Choroid plexus epithelial cell (primary cell): ENCODE measurements at regions not wholly inside any gene's neighbourhood (a gene's known extent, or its start where the extent isn't known, plus 50 kb on each side); places are given as distances from the start of the nearest gene placed in this dataset.

ENCODE experiments used
- DNase-seq: peaks from one replicate; pipeline ENCODE4 v3.0.0-alpha.2; 2010; ENCODE audit warnings: low read depth
- H3K4me3 ChIP-seq: 2 replicates; pipeline ENCODE4 v1.5.1; 2011; ENCODE audit warnings: low read depth, mild to moderate bottlenecking, control low read depth, low read length, moderate library complexity
- CTCF ChIP-seq: conservative IDR thresholded peaks from 2 replicates; pipeline ENCODE4 v1.5.1; 2011; ENCODE audit warnings: low read depth, mild to moderate bottlenecking, control low read depth, inconsistent platforms, low read length, moderate library complexity

- TF ChIP-seq CTCF, result no peak
- peak overlapping the region; percentile 49 for H3K4me3 ChIP-seq
- peak; percentile 91 for DNase-seq
Observed at GRCh38 chrX:45806410-45807121, 605.9 kb upstream of the DIPK2B start.

- no peak for DNase-seq
- H3K4me3 ChIP-seq, result no peak overlapping the region
- TF ChIP-seq CTCF, result no peak
Observed at GRCh38 chrX:45804276-45804675, 603.6 kb upstream of the DIPK2B start.

GRCh38 chrX:45803383-45803921 lies 602.8 kb upstream of the DIPK2B start:
- peak overlapping the region; percentile 8 for H3K4me3 ChIP-seq
- peak; percentile 85 for DNase-seq
- TF ChIP-seq CTCF, result no peak

GRCh38 chrX:45801554-45801953 lies 600.9 kb upstream of the DIPK2B start:
- peak; percentile 37 for TF ChIP-seq CTCF
- DNase-seq, result peak; percentile 74
- peak overlapping the region; percentile 34 for H3K4me3 ChIP-seq

GRCh38 chrX:45800746-45801453 lies 600.2 kb upstream of the DIPK2B start:
- DNase-seq, result peak; percentile 71
- H3K4me3 ChIP-seq, result peak overlapping the region; percentile 34

GRCh38 chrX:45799576-45799975 lies 598.9 kb upstream of the DIPK2B start:
- DNase-seq, result no peak
- H3K4me3 ChIP-seq, result no peak overlapping the region
- TF ChIP-seq CTCF, result no peak

- no peak for DNase-seq
- H3K4me3 ChIP-seq, result no peak overlapping the region
- TF ChIP-seq CTCF, result no peak
Observed at GRCh38 chrX:45795546-45795945, 594.9 kb upstream of the DIPK2B start.
